NOMO-1 (cell line): ENCODE measurements at regions not wholly inside any gene's neighbourhood (a gene's known extent, or its start where the extent isn't known, plus 50 kb on each side); places are given as distances from the start of the nearest gene placed in this dataset.
A peak's percentile ranks its signal among the peaks of the same experiment; 100 is the strongest.

Source experiments
- DNase-seq, 2 experiments: peaks; one replicate each; lab custom pipeline; 2025; ENCODE audit not compliant: unreplicated experiment in 2 of 2; lab: John Stamatoyannopoulos, UW

DNA sequence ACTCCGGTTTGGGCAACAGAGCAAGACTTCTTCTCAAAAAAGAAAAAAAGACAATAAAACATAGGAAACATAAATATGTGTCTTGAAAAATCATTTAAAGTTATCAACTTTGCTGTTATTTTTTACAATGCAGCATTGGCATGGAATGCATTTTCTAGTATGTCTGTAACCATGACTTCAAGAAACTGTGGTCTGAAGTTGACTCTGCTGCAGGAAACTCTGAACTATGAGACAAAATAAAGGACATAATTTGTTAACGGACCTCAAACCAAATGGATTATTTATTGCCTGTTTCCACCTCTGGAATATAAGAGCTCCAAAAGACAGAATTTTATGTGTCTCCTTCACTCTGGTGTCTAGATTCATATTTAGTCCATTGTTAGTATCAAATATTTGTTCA, 79.1 kb downstream of the TRIB2 start:
- DNase-seq = no peak

DNA sequence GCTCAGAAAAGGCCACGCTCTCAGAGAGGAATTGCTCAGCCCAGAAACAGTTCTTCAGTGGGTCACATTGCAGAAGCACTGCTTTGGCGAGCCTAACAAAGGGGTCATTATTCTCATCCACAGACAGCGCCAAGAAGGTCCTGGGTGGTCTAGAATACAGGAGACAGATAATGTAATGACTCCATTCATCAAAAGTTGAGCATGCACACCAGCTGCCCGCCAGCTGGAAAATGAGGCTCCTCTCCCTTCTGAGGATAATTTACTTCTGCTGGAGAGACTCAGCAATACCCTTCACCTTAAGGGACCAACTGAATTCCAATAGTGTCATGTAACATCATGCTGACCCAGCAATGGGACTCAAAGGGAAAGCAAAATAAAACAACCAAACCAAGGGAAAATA, 79.9 kb downstream of the TRIB2 start:
- no peak for DNase-seq

DNA sequence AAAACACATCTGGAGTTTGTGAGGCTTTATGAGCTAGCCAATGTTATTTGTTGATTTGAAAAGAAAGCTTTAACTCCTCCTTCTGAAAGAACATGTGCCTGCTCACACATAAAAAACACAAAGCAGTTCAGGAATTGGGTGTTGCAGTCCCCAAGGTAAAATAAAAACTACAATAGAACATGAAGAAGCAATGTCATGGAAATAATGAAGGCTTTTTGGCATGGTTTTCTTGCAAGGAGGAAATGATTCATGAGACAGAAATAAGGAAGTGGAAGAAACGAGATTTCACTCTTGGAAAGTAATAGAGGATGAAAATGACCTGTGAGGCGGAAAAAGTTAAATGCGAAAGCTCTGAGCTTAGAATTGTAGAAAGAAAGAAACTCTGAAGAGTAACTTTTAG, 81.1 kb downstream of the TRIB2 start:
- peak; percentile 34 to 90 for DNase-seq

DNA sequence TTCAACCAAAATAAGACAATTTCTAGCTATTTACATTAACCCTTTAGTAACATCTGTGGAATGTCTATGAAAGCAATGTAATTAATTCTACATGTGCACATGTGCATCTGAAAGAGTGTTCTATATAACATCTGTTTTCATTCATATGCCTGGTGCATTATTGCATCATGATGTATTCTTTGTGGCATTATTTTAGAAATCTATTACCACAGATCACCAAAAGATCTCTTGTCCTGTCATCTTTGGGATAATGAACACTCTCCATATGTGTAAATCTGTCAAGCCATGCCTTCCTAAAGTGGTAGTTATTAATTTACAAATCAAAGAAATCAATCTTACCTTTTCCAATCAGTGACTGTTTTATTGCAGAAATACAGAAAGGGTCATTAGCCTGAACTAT, 86.9 kb downstream of the TRIB2 start:
- no peak for DNase-seq

DNA sequence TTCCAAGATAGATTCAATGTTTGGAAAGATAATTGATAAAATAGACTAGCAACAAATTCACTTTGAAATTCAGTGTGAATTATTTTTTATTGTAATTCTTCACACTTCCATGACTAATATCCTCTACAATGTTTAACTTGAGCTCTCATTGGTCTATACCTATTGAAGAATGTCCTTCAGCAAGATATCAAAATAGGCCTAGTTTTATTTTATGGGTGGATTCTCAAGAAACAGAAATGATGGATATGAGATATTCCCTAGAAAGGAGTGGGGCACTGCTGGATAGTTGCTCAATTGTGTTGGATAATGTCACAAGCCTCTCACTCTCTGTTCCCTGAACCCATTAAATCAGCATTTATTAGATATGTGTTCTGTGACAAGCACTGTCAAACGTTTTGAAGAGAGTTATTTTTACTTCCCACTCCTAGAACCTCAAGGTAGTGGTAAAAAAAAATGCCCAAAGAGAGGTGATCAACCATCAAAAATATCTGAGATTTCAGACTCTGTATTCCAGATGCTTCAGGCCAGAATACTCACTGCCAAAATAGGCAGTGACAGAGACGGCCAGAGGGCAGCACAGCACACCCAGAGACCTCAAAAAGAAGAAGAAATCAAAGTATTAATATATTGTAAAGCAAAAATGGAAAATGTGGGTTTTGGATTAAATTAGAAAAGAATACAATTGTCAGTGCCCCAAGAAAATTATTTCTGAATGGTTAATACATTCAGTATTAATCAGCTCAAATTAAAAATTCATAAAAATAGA, 87.5 kb downstream of the TRIB2 start:
- DNase-seq = no peak

DNA sequence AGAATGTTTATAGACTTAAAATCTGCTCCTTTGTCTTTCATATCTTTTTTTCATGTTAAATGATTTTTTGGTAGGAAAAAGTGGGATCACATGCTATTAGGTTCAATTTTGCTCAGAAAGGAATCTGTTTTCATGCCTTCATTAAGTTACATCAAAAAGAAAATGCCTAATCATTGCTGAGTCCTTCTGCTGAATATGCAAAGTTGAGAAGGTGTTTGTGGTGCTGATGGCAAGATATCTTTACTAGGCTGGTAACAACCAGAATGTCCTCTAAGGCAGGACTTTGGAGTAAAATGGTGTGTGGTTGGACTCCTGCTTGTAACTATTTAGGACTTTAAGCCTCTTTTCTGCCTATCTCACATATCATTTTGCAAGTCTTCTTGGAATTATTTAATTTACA, 88.3 kb downstream of the TRIB2 start:
- no peak for DNase-seq

DNA sequence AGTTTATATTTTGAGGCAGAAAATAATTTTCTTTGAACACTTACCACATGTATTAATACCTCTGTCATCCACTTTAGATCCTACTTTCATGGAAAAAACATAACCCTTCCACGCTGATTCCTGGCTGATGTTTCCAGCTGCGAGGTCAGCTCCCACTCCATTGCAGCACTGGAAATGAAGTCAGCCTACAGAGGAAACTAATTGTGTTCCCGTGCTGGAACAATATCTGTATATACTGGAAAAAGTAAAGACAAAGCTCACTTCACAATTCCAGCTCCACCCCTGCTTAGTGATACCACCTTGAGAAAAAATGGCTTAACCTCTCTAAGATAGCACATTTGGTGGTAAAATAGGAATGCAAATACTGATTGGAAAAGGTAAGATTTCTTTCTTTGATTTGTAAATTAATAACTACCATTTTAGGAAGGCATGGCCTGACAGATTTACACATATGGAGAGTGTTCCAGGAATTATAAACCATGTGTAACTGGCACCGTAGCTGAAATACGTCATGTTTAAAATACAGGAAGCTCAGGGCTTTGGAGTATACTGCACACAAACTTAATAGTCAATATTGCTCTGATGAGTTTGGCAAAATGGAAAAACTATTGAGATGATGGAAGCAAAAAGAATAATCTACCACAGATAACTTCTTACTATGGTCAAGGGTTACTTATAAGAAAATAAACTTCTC, 90.0 kb downstream of the TRIB2 start:
- DNase-seq = no peak

DNA sequence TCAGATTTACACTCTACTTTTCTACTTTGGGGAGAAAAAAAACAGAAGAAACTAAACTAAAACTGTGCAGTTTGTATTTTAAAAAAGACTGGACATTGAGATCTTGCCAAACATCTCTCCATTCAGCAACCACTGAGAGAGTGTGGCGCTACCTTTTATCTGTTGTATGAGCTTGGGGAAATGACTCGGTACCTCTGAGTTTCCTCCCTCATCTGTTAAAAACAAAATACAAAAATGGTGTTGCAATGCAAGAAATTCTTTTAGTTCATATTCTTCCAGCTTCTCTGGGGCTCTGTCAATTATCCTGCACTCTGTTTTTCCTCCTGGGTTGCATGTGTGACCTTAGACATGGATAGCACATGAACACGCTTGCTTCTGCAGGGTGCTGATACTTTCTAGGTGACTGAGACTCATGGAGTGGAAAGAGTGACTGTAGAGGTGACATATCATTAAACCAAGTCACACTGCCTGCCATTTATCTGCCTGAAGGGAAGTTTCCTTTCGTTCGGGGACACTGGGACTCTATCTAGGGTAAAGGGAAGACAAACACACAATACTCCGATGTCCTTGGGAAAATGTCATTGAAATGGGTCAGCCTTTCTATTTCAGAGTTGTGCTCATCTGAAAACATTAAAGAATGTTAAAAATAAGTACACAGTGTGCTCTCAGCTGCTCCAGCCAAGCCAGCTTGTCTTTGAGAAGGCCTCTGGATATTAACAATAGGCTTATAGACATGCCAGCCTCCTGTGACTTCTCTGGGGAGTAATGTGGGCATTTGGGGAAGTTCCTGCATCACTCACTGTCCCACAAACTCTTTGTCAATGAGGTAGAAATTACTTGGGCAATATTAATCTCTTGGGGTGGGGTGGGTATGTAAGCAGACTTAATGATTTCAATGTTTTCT, 91.4 kb downstream of the TRIB2 start:
- DNase-seq = peak; percentile 14 to 45

DNA sequence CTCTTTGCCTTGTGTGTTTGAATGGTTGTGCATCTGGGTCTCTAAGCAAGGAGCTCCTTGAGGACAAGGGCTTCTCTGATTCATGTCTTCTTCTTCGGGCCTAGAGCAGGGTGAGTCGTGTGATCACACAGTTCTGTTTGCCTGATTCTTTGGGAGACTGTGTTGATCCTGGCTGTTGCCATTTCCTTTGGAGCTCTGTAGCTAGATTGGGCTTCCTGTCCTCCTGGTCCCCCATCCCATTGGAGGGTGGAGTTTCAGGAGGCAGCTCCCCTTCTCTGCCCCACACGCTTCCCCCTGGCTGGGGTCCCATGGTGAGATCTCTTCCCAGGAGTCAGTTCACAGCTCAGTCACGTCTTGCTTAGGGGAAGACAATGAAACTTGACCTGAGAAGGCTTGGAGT, 92.8 kb downstream of the TRIB2 start:
- DNase-seq = no peak

DNA sequence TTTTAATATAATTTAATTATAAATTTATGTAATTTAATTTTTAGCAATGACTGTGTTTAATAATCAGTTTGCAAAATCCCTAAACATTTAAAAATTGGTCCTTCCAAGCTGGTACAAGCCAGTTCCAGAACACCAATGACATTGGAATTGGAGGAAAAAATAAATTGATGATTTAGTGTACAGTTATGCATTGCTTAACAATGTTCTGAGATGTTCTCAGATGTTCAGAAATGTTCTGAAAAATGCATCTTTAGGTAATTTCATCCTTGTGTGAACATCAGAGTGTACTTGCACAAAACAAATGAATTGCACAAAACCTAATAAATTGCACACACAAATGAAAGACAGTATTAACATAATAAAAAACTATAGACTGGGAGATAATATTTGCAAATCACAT, 95.2 kb downstream of the TRIB2 start:
- no peak for DNase-seq

DNA sequence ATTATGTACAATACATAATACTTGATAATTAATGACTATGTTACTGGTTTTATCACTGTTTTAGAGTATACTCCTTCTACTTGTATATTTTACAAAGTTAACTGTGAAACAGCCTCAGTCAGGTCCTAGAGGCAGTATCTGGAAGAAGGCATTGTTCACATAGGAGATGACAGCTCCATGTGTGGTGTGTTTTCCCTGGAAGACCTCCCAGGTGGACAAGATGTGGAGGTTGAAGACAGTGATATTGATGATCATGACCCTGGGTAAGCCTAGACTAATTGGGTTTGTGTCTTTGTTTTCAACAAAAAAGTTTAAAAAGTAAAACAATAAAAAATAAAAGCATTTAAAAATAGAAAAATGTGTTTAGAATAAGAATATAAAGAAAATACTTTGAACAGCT, 96.4 kb downstream of the TRIB2 start:
- DNase-seq = no peak

DNA sequence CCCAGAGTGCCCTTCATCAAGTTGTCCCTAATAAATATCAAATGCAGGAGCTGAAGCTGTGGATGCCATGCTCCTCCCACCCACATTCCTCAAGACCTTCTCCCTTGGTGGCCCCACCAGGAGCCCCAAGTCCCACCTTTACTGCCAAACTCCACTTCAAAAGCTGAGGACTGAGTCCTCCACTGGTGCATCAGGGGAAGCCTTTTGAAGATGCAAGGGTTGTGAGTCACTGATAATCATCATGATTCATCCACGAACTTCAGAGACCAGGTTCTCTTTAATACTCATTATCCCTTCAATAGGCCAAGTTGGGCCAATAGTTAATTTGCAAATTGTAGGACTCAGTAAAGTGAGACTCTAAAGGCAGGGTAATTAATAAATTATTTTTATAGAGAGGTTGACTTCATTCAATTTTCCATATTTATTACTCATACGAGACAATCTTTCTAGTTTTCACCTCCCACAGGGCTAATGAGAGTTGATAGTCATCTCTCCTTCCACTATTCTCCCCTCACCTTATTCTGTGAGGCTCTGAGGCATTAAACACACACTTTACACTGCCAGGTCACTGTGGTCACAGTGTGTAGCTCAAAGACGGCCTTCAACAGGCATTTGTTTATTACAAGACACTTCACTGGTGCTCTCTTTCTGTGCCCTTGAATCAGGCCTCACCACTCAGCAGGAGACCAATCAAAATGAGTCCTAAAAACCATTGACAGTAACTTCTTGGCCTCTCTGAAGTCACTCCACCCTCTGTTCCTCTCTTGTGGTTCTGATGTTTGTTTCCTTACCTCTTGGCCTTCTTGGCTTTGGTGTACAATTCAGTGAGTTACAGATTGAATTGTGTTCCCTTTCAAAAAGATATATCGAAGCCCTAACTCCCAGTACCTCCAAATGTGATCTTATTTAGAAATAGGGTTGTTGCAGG, 99.9 kb downstream of the TRIB2 start:
- DNase-seq = no peak

DNA sequence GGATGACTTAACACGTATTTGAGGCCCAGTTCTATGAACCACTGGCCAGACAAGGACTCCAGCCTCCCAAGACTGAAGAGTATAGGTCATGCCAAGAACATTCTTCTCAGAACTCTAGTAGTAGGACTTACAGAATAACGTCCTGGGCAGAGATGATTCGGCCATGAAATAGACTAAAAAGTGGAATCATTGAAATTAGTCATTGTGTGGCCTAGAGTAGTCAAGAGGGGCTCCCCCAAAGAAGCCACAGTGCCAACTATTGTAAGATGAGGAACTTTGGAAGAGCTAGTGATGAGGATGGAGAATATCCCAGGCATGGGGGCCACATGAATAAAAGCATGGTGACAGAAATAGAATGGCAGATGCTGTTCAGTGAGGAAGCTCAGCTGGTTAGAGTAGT, 101.1 kb downstream of the TRIB2 start:
- DNase-seq = no peak

DNA sequence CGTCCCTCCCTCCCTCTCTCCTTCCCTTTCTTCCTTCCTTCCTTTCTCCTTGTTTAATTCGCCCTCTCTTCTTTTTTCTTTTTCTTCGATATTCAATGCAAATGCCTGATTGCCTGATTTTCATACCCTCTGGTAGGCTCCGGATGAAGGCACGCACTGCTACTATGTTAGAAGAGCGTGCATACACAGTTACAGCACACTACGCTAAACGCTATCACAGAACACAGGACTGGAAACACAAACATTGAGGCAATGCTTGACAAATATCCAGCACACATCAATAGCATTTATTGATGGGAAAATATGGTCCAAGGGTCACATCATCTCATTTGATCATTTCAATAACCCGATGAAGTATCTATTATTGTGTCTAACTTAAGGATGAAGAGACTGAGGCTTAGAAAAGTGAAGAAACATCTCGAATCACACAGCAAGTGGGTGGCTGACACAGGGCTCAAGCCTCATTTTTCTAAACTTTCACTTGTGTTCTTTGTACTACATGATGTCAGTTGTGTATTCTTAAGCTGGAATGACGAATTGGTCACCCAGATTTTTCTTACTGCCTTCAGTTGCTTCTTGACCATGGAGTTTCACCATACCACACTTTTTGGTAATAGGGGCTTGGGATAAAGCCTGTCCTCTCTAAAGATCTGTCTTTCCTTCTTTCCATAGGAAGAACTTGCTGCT, 101.8 kb downstream of the TRIB2 start:
- peak in 1 of 2 experiments; percentile 4 for DNase-seq

DNA sequence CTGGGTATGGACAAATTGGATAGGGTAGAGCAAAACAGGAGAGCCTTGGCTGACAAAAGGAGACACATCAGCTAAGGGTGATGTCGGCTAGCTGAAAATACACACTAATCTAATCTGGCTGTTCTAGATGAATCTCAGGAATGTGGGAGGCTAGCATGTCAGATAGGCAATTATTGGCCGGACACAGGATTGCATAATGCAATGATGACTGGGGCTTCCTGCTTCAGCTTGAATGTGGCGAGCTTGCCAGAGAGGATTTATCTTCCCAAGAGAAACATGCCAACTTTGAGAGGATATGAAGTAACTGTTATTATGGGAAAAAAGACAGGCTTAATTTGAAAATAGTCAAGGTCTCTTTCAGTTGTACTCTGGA, 102.4 kb downstream of the TRIB2 start:
- peak; percentile 53 to 58 for DNase-seq

DNA sequence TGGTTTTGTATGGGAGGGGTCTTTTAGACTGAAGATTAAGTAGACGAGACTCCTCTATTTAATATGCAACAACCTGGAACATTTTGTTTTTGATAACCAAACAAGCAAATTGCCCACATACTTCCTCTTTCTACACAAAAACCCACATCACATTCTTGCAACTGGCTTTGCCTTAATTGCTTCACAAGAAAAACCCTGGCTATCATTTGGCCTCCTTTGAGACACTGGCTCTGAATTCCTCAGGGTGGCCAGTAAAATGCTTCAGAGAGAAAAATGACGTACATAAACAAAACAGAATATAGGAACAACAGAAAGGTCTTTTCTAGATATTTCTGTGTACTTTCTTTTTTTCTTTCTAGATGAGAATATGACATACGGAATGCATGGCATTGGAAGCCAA, 103.0 kb downstream of the TRIB2 start:
- DNase-seq = peak; percentile 56 to 82

DNA sequence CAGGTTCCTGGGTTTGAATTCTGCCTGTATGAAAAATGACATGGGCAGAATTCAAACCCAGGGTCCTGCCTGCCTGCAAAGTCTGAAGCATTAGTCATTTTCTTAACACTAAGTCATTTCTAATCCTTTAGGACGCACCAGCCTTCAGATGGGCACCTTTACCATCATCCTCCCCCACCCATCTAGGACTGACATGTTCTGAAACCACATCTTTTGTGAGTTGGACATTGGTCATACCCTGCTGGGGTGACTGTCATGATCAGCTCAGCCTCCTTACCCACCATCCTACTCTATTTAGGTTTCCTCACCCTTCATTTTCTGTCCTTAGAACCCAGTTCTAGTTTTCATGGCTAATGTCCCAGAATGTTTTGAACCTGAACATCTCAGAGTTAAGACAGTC, 104.9 kb downstream of the TRIB2 start:
- no peak for DNase-seq

DNA sequence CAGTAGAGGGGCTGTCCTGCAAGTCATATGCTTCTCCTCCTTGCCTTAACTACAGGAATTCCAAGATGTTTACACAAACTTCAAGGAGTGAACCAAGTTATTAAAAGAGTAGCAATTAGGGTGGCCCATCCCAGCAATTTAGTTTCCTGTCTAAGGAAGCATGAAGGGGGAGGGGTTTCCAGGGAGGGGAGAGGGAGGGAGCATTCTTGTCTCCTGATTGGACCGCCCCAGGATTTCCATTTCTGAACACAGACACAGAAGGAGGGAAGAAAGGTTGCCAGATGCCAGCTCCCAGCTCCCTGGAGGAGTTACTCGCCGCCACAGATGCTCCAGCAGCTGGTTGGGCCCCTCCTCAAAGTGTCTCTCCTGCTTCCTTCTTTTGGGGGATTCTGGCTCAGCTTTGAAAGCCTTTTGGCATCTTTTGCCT, 107.6 kb downstream of the TRIB2 start:
- no peak for DNase-seq

DNA sequence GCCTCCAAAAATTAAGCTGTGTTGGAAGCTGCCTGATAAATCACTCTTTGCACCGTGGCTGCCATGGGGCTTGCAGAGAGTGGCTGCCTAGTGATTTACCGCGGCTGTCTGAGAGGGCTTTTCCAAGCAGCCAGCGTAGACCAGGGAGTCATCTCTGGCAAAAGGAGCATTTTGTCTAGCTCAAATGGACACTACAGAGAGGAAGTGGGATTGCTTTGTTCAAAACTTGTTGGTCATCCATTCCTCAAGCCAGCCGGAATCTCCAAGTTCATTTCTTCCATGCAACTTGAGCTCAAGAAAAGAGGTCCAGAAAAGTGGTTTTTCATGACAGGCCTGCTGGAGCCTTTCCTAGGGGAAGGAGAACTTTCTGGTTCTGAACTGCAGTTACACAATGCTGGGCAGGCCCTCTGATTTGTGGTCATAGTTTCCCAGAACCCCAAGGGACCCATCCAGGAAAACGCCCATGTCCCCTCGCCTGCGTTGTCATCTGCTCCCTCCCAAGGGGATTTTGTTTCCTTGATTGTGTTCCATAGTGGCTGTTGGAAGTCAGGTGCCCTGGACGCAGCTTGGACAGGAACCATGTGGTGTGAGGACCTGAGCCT, 108.1 kb downstream of the TRIB2 start:
- DNase-seq = no peak
